C4-2B (cell line): ENCODE measurements at regions not wholly inside any gene's neighbourhood (a gene's known extent, or its start where the extent isn't known, plus 50 kb on each side); places are given as distances from the start of the nearest gene placed in this dataset.

ENCODE experiments used
- H3K27ac ChIP-seq: fragments of 450-650 bp; 2 replicates; pipeline ENCODE4 v1.5.1; 2017
- ZFX ChIP-seq: fragments of 450-650 bp; IDR thresholded peaks from 2 replicates; pipeline ENCODE4 v1.6.1; 2017
- TF ChIP-seq, protein P1 (sequence below): fragments of 450-650 bp; conservative IDR thresholded peaks from 2 replicates; pipeline ENCODE4 v1.5.1; 2017; ENCODE audit warnings: mild to moderate bottlenecking

- TF ChIP-seq ZFX, result no peak
- TF ChIP-seq, protein P1, sequence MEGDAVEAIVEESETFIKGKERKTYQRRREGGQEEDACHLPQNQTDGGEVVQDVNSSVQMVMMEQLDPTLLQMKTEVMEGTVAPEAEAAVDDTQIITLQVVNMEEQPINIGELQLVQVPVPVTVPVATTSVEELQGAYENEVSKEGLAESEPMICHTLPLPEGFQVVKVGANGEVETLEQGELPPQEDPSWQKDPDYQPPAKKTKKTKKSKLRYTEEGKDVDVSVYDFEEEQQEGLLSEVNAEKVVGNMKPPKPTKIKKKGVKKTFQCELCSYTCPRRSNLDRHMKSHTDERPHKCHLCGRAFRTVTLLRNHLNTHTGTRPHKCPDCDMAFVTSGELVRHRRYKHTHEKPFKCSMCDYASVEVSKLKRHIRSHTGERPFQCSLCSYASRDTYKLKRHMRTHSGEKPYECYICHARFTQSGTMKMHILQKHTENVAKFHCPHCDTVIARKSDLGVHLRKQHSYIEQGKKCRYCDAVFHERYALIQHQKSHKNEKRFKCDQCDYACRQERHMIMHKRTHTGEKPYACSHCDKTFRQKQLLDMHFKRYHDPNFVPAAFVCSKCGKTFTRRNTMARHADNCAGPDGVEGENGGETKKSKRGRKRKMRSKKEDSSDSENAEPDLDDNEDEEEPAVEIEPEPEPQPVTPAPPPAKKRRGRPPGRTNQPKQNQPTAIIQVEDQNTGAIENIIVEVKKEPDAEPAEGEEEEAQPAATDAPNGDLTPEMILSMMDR, result no peak
- H3K27ac ChIP-seq, result no peak overlapping the region
Observed at GRCh38 chr3:117817103-117817502, 1107.5 kb downstream of the TUSC7 start.

DNA sequence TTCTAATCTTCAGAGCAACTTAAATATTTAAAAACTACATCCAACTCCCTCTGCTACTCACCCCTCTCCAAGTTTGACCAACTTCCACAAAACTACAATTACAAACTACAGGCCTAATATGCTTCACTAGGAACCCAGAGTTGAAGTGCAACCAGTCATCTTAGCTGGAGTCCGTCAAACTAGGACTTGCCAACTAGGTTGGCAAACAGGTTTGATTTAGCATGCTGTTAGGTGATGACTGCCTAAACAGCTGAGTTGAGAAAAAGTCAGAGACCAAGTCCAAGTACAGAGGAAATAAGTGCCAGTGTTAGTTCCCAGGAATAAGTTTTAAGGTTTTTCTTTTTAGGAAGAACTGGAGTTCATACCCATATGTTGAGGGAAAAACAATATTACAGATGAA lies 1109.0 kb downstream of the TUSC7 start:
- no peak overlapping the region for H3K27ac ChIP-seq
- TF ChIP-seq, protein P1, result no peak
- TF ChIP-seq ZFX, result no peak

DNA sequence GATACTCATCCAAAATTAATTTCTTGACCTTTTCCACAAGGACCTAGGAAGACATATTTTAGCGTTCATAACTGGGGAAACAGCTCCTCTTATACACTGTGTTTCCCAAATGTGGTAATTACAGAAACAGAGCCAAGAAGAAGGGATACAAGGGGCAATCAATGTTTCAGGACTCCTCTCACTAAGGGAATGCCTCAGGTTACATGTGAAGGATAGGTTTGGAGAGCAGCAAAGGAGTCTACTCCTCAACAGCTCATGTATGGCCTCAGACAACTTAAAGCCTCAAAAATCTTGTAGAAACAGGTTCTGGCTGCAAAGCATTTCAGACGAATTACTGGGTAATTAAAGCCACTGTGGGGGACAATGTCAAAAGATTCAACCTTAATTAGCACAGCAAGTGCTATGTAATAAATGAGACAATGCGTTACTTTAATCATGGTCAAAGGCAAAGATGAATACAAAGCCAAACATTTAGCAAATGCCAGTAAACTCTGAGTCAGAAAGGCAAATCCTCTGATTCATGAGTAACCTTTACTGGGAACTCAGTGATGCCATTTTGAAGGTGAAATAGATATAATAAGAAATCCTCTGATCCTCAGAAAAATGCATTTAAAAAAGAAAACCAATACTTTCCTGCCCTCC lies 1111.2 kb downstream of the TUSC7 start:
- TF ChIP-seq ZFX, result no peak
- TF ChIP-seq, protein P1, result no peak
- H3K27ac ChIP-seq, result no peak overlapping the region

GRCh38 chr3:117822416-117822815 lies 1112.8 kb downstream of the TUSC7 start:
- H3K27ac ChIP-seq, result no peak overlapping the region
- TF ChIP-seq, protein P1, result no peak
- no peak for TF ChIP-seq ZFX

- TF ChIP-seq ZFX, result no peak
- H3K27ac ChIP-seq, result no peak overlapping the region
Observed at GRCh38 chr3:117836296-117836695, 1126.7 kb downstream of the TUSC7 start.

DNA sequence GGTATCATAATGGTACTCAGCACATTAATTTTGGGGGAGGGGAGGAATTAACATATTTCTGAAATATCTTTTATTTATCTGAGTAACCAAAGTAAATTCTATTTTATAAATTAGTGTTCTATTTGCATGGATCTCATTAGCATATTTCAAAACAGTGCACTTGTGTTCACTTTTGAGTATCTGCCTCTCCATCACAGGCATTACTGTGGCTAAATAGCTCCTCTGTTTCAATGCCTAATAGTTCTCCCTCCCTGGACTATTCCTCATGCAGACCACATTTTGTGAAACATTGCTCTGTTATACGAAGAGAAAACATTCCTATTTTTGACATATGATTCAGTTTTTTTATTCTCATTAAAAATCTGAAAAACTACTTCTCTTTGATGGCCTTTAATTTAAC lies 1127.8 kb downstream of the TUSC7 start:
- TF ChIP-seq, protein P1, result no peak
- TF ChIP-seq ZFX, result no peak
- H3K27ac ChIP-seq, result no peak overlapping the region

GRCh38 chr3:117842086-117842485 lies 1132.5 kb downstream of the TUSC7 start:
- H3K27ac ChIP-seq, result no peak overlapping the region
- TF ChIP-seq ZFX, result no peak
- TF ChIP-seq, protein P1, result no peak

DNA sequence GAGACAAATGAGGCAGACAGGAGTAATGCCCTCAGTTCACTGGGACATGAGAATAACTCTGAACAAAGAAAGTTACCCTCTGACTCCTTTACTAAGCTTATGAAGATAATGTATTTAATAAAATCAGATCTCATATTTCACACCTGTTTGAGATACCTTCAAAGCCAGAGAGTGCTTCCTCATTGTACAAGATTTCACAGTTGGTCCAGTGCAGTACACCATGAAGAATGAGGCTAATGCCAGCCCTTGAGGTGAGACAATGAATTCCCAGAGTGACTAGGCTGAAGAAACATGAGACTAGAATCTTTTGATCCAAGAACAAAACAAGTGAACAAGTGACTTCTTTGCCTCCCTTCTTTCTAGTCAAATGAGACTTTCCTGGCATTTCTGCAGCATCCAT lies 1133.8 kb downstream of the TUSC7 start:
- TF ChIP-seq, protein P1, result no peak
- no peak for TF ChIP-seq ZFX
- H3K27ac ChIP-seq, result no peak overlapping the region
